CD4-positive, alpha-beta memory T cell (primary cell): ENCODE measurements at regions not wholly inside any gene's neighbourhood (a gene's known extent, or its start where the extent isn't known, plus 50 kb on each side); places are given as distances from the start of the nearest gene placed in this dataset.
"Not testable (repeated sequence)": the region's sequence is repeated elsewhere in the genome, so short reads cannot be mapped to it uniquely, and the experiment has no call there.

Experiments
- CTCF ChIA-PET: fragments of 350-600 bp; sonication (Branson Sonifier 250); formaldehyde crosslinking; loops from one replicate; lab custom pipeline; 2021; ENCODE audit warnings: inconsistent platforms; ENCODE audit not compliant: partially characterized antibody; lab: Charles Lee
- POLR2A ChIA-PET: fragments of 350-600 bp; sonication (Branson Sonifier 250); formaldehyde crosslinking; loops from one replicate; lab custom pipeline; 2021; ENCODE audit not compliant: partially characterized antibody; lab: Charles Lee
- DNase-seq, 5 donors: peaks; one replicate each; pipeline versions ENCODE4 v3.0.0 to v3.0.0-alpha.2; 2020 to 2022; ENCODE audit warnings: mixed read lengths in 1 of 5
- H3K27ac ChIP-seq: one replicate; pipeline ENCODE4 v1.7.0; 2013; ENCODE audit warnings: low read depth, low read length
- H3K27me3 ChIP-seq: 2 replicates; pipeline ENCODE4 v1.7.0; 2013; ENCODE audit warnings: mild to moderate bottlenecking, low read length, moderate library complexity; ENCODE audit not compliant: insufficient read depth
- H3K36me3 ChIP-seq: 2 replicates; pipeline ENCODE4 v1.7.0; 2013; ENCODE audit warnings: mild to moderate bottlenecking, low read length, moderate library complexity; ENCODE audit not compliant: insufficient read depth
- H3K4me1 ChIP-seq: 2 replicates; pipeline ENCODE4 v1.7.0; 2013; ENCODE audit warnings: mild to moderate bottlenecking, low read length, moderate library complexity; ENCODE audit not compliant: insufficient read depth
- H3K4me3 ChIP-seq, 2 donors: one replicate each; pipeline ENCODE4 v1.7.0; 2013; ENCODE audit warnings: low read length in 2 of 2, mild to moderate bottlenecking in 1 of 2
- H3K9me3 ChIP-seq, 2 donors: one replicate each; pipeline ENCODE4 v1.7.0; 2013; ENCODE audit warnings: low read length in 2 of 2, control low read depth in 1 of 2; ENCODE audit not compliant: control insufficient read depth in 1 of 2
- H3K27ac Mint-ChIP-seq, 7 donors: one replicate each; pipeline ENCODE4 v1.8.0; 2020 to 2021; ENCODE audit warnings: mixed read lengths in 7 of 7, mild to moderate bottlenecking in 6 of 7, inconsistent platforms in 3 of 7, moderate library complexity in 3 of 7
- H3K27me3 Mint-ChIP-seq, 2 donors: one replicate each; pipeline ENCODE4 v1.8.0; 2020 to 2021; ENCODE audit warnings: mixed read lengths in 2 of 2
- H3K36me3 Mint-ChIP-seq, 2 donors: one replicate each; pipeline ENCODE4 v1.8.0; 2020 to 2021; ENCODE audit warnings: mixed read lengths in 2 of 2, inconsistent platforms in 1 of 2, mild to moderate bottlenecking in 1 of 2
- H3K4me1 Mint-ChIP-seq, 4 donors: one replicate each; pipeline ENCODE4 v1.8.0; 2020 to 2021; ENCODE audit warnings: mixed read lengths in 4 of 4, mild to moderate bottlenecking in 1 of 4
- H3K4me3 Mint-ChIP-seq, 8 donors: one replicate each; pipeline ENCODE4 v1.8.0; 2020 to 2021; ENCODE audit warnings: mixed read lengths in 8 of 8, mild to moderate bottlenecking in 7 of 8, moderate library complexity in 6 of 8, inconsistent platforms in 3 of 8
- H3K9me3 Mint-ChIP-seq, 8 donors: one replicate each; pipeline ENCODE4 v1.8.0; 2020 to 2021; ENCODE audit warnings: mixed read lengths in 8 of 8, mild to moderate bottlenecking in 5 of 8, inconsistent platforms in 3 of 8, moderate library complexity in 1 of 8
- intact Hi-C: fragments of 100-400 bp; cut with micrococcal nuclease; formaldehyde crosslinking; loops from one replicate; pipeline ENCODE4 v1.15.1; 2023

DNA sequence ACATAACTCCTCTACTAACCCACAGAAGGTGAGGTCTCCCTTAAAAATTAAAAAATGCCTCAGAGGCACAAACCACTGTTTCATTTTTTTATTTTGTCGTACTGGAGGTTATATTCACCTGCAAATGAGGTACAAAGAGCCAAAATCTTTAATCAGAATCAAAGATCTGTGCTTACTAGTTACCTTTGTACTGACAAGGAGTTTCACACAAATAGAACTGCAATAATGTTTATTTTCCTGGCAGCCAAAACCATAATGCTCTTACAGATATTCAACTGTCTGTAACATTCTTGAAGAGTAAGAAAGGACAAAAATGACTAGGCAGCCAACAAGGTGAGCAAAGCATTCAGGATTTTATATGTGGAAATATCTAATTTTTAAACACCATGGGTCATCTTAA, 105.1 kb upstream of the NOL4 start:
- ChIA-PET POLR2A (no interaction called here), CTCF (no interaction called here)
- Histone ChIP-seq H3K4me3 (no peak overlapping the region), H3K36me3 (no peaks in the 10 kb centered on the region), H3K4me1 (no peaks in the 10 kb centered on the region), H3K9me3 (no peaks in the 10 kb centered on the region), H3K27ac (no peak overlapping the region), H3K27me3 (no peaks in the 10 kb centered on the region)
- DNase-seq = no peak
- H3K36me3 Mint-ChIP-seq = no peaks in the 10 kb centered on the region
- no peaks in the 10 kb centered on the region for H3K4me1 Mint-ChIP-seq
- H3K4me3 Mint-ChIP-seq = no peak overlapping the region
- H3K9me3 Mint-ChIP-seq = peaks cover 5 to 27% (median 12%) of the 10 kb centered on the region in 8 donors
- H3K27me3 Mint-ChIP-seq = no peaks in the 10 kb centered on the region
- intact Hi-C loops = no loop called here
- H3K27ac Mint-ChIP-seq = no peak overlapping the region

DNA sequence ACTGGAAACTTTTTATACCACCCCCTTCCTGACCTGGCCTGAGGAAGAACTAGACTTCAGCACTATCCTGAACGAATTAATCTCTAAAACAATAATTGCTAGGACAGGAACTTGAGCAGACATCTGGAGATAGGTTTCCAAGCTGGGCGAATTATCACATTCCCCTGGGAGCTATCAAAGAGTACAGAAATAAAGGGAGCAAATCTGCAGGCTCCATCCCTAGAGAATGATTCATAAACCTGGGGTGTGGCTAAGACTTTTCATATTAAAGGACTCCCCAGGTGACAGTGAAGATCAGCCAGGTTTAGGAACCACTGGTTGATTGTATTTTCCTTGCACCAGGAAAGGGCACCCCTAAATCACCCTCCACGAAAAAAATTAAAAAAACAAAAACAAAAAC, 105.6 kb upstream of the NOL4 start:
- no peak overlapping the region for H3K27ac Mint-ChIP-seq
- H3K4me3 Mint-ChIP-seq = no peak overlapping the region
- H3K27me3 Mint-ChIP-seq = no peaks in the 10 kb centered on the region
- intact Hi-C loops = no loop called here
- no peaks in the 10 kb centered on the region for H3K4me1 ChIP-seq
- no peak overlapping the region for H3K27ac ChIP-seq
- H3K36me3 ChIP-seq = no peaks in the 10 kb centered on the region
- DNase-seq = no peak
- CTCF ChIA-PET = no interaction called here
- H3K4me3 ChIP-seq = no peak overlapping the region
- no peaks in the 10 kb centered on the region for H3K36me3 Mint-ChIP-seq
- H3K27me3 ChIP-seq = no peaks in the 10 kb centered on the region
- H3K9me3 Mint-ChIP-seq = peaks cover 5 to 27% (median 12%) of the 10 kb centered on the region in 8 donors
- H3K9me3 ChIP-seq = no peaks in the 10 kb centered on the region
- POLR2A ChIA-PET = no interaction called here
- no peaks in the 10 kb centered on the region for H3K4me1 Mint-ChIP-seq

DNA sequence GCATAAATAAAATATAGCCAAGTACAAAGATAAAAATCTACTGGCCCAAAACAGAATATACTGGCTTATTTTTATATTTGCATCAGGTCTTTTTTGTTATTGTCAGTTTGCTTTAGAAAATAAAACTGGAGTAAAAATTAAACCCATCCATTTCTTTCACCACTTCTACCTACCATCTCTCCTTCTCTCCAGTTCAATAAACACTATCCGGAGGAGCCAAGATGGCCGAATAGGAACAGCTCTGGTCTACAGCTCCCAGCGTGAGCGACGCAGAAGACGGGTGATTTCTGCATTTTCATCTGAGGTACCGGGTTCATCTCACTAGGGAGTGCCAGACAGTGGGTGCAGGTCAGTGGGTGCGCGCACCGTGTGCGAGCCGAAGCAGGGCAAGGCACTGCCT, 106.2 kb upstream of the NOL4 start:
- peaks cover 4 to 23% (median 10%) of the 10 kb centered on the region in 8 donors for H3K9me3 Mint-ChIP-seq
- H3K27ac Mint-ChIP-seq, H3K36me3 Mint-ChIP-seq, H3K4me3 ChIP-seq, H3K4me3 Mint-ChIP-seq, H3K27ac ChIP-seq, POLR2A ChIA-PET, H3K27me3 Mint-ChIP-seq, DNase-seq, H3K9me3 ChIP-seq, H3K4me1 Mint-ChIP-seq, H3K36me3 ChIP-seq, H3K27me3 ChIP-seq, intact Hi-C loops, CTCF ChIA-PET, H3K4me1 ChIP-seq: not testable (repeated sequence)

DNA sequence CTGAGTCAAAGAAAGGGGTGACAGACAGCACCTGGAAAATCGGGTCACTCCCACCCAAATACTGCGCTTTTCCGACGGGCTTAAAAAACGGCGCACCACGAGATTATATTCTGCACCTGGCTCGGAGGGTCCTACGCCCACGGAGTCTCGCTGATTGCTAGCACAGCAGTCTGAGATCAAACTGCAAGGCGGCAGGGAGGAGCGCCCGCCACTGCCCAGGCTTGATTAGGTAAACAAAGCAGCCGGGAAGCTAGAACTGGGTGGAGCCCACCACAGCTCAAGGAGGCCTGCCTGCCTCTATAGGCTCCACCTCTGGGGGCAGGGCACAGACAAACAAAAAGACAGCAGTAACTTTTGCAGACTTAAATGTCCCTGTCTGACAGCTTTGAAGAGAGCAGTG, 106.6 kb upstream of the NOL4 start:
- POLR2A ChIA-PET, DNase-seq, H3K36me3 ChIP-seq, H3K27ac ChIP-seq, H3K27ac Mint-ChIP-seq, H3K4me3 Mint-ChIP-seq, CTCF ChIA-PET, H3K27me3 Mint-ChIP-seq, H3K36me3 Mint-ChIP-seq, H3K4me1 ChIP-seq, intact Hi-C loops, H3K4me3 ChIP-seq, H3K9me3 ChIP-seq, H3K27me3 ChIP-seq, H3K4me1 Mint-ChIP-seq: not testable (repeated sequence)
- peaks cover 4 to 23% (median 9%) of the 10 kb centered on the region in 8 donors for H3K9me3 Mint-ChIP-seq

DNA sequence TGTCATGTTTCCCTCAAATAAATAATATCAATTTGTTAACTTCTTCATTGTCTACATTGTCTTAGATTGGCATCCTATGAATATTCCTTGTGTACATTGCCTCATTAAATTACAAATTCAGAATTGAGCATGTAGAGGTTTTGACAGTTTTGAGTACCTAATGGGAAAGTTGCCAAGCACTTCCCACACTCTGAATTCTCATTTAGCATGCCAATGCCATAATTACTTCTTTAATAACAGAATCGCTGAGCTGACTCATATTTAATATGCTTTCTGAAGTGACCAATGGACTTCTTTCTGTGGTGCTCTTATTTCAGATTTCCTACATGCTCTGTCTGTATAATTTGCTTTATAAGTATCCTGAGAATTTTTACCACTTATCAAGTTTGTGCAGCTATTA, 114.4 kb upstream of the NOL4 start:
- intact Hi-C loops = no loop called here
- POLR2A ChIA-PET = no interaction called here
- H3K27ac Mint-ChIP-seq = no peak overlapping the region

DNA sequence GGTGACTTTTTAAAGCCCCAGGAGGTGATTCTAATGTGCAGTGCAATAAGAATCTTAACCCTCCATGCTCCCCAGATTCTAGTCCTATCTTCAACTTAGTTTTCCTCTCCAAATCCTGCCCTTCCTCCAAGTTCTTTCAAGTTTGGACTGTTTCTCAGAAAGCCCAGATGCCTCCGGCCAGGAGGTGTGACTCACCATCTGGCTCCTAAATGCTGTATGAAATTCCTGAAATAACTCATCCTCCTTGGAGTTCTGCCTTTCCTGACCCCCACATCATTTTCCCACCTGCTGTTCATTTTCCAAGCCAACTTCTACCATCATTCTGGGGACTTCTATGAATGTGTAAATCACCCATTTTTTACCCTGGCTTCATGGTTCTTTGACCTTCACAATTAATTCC, 118.2 kb upstream of the NOL4 start:
- no peaks in the 10 kb centered on the region for H3K36me3 Mint-ChIP-seq

More for the DNA sequence above, 114.4 kb upstream of the NOL4 start:
- Histone ChIP-seq H3K4me1 (no peaks in the 10 kb centered on the region), H3K4me3 (no peak overlapping the region), H3K9me3 (no peaks in the 10 kb centered on the region), H3K27ac (no peak overlapping the region), H3K36me3 (no peaks in the 10 kb centered on the region), H3K27me3 (no peaks in the 10 kb centered on the region)
- DNase-seq = no peak
- Mint-ChIP-seq H3K36me3 (no peaks in the 10 kb centered on the region), H3K9me3 (peaks cover 0 to 12% (median 5%) of the 10 kb centered on the region in 8 donors), H3K27me3 (no peaks in the 10 kb centered on the region), H3K4me3 (no peak overlapping the region), H3K4me1 (no peaks in the 10 kb centered on the region)
- CTCF ChIA-PET = no interaction called here

DNA sequence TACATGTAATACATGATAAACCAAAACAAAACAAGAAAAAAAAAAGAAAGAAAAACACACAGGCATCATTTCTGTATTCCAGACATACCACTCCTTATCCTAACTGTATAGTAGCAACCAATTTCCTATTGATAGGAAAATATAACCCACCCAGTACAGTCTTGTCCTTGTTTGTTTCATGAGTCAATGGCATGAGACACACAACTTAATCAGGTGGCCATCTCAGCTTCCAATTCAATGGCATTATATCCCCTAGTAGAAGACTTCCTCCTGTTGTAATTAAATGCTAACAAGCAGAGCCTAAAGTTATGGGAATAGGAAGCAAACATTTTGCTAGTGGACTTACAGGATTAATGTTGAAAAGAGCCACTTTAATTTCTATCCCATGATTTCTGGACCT, 121.0 kb upstream of the NOL4 start:
- Mint-ChIP-seq H3K4me1 (no peaks in the 10 kb centered on the region), H3K27ac (no peak overlapping the region), H3K4me3 (no peak overlapping the region), H3K9me3 (peaks cover 0 to 24% (median 8%) of the 10 kb centered on the region in 8 donors), H3K36me3 (no peaks in the 10 kb centered on the region), H3K27me3 (no peaks in the 10 kb centered on the region)
- Histone ChIP-seq H3K27ac (no peak overlapping the region), H3K9me3 (no peaks in the 10 kb centered on the region), H3K4me3 (no peak overlapping the region), H3K36me3 (no peaks in the 10 kb centered on the region), H3K27me3 (no peaks in the 10 kb centered on the region), H3K4me1 (no peaks in the 10 kb centered on the region)
- no peak for DNase-seq
- intact Hi-C loops = no loop called here
- ChIA-PET CTCF (no interaction called here), POLR2A (no interaction called here)

More for the DNA sequence above, 118.2 kb upstream of the NOL4 start:
- H3K27me3 Mint-ChIP-seq = no peaks in the 10 kb centered on the region
- Histone ChIP-seq H3K27ac (no peak overlapping the region), H3K4me3 (no peak overlapping the region), H3K27me3 (no peaks in the 10 kb centered on the region), H3K36me3 (no peaks in the 10 kb centered on the region), H3K9me3 (no peaks in the 10 kb centered on the region), H3K4me1 (no peaks in the 10 kb centered on the region)
- intact Hi-C loops = no loop called here
- peaks cover 0 to 18% (median 10%) of the 10 kb centered on the region in 8 donors for H3K9me3 Mint-ChIP-seq
- ChIA-PET POLR2A (no interaction called here), CTCF (no interaction called here)
- no peaks in the 10 kb centered on the region for H3K4me1 Mint-ChIP-seq
- no peak overlapping the region for H3K27ac Mint-ChIP-seq
- DNase-seq = no peak
- no peak overlapping the region for H3K4me3 Mint-ChIP-seq

DNA sequence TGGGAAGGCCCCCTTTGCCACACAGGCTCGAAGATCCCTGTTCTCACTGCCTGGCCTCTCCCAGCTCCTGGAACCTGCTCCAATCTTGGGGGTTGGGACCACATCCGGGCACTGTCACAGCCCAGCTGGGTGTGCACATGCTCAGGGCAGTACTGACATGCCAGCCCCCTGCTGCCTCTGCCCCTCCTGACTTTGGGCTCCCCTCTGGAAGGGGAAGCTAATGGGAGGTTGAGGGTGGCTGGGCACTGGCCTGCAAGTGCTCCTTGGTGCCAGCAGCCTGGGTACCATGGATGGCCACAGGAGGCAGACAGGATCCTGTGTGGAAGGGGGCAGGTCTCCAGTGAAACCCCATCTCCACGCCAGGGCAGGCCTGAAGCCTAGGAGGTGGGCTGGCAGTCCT, 126.1 kb upstream of the NOL4 start:
- Histone ChIP-seq H3K9me3 (no peaks in the 10 kb centered on the region), H3K4me1 (no peaks in the 10 kb centered on the region), H3K27me3 (no peaks in the 10 kb centered on the region), H3K27ac (no peak overlapping the region), H3K4me3 (no peak overlapping the region), H3K36me3 (no peaks in the 10 kb centered on the region)
- intact Hi-C loops = no loop called here
- ChIA-PET POLR2A (no interaction called here), CTCF (no interaction called here)
- DNase-seq = no peak
- H3K4me1 Mint-ChIP-seq = no peaks in the 10 kb centered on the region
- H3K27me3 Mint-ChIP-seq = no peaks in the 10 kb centered on the region
- H3K9me3 Mint-ChIP-seq = peaks cover 2 to 23% (median 7%) of the 10 kb centered on the region in 8 donors
- no peaks in the 10 kb centered on the region for H3K36me3 Mint-ChIP-seq
- no peak overlapping the region for H3K27ac Mint-ChIP-seq
- H3K4me3 Mint-ChIP-seq = no peak overlapping the region
